PC-9 (cell line): ENCODE measurements at regions not wholly inside any gene's neighbourhood (a gene's known extent, or its start where the extent isn't known, plus 50 kb on each side); places are given as distances from the start of the nearest gene placed in this dataset.

Experiments
- BruUV-seq: library from RNA; stranded (reverse); fragments of 400-500 nt; replicated peaks from 2 replicates; lab custom pipeline; 2021; lab: Mats Ljungman, UMichigan
- CTCF ChIA-PET: fragments of 300-600 bp; sonication (Branson Sonifier 250); formaldehyde crosslinking; loops from one replicate; lab custom pipeline; 2022; ENCODE audit warnings: antibody characterized with exemption; lab: Charles Lee
- POLR2A ChIA-PET: fragments of 300-600 bp; sonication (Branson Sonifier 250); formaldehyde crosslinking; loops from one replicate; lab custom pipeline; 2022; ENCODE audit warnings: antibody characterized with exemption; ENCODE audit not compliant: unreplicated experiment; lab: Charles Lee
- DNase-seq, 2 experiments: peaks; one replicate each; pipeline versions ENCODE4 v3.0.0 to v3.0.0-alpha.2; 2015 to 2022; ENCODE audit warnings: mixed read lengths in 1 of 2
- H2AFZ ChIP-seq: fragments of 200-600 bp; sonication (generic); 2 replicates; pipeline ENCODE4 v1.8.1; 2017; ENCODE audit warnings: antibody characterized with exemption
- H3F3A ChIP-seq: fragments of 200-600 bp; sonication (generic); 2 replicates; pipeline ENCODE4 v1.8.1; 2017; ENCODE audit warnings: antibody characterized with exemption, mild to moderate bottlenecking, low read depth; ENCODE audit not compliant: insufficient read depth
- H3K27ac ChIP-seq: fragments of 200-600 bp; sonication (generic); 2 replicates; pipeline ENCODE4 v1.6.1; 2016; ENCODE audit warnings: mixed run types
- H3K27me3 ChIP-seq: fragments of 200-600 bp; sonication (generic); 2 replicates; pipeline ENCODE4 v1.6.1; 2016; ENCODE audit warnings: low read depth, mixed run types; ENCODE audit not compliant: insufficient read depth
- H3K36me3 ChIP-seq: fragments of 200-600 bp; sonication (generic); 2 replicates; pipeline ENCODE4 v1.6.1; 2016; ENCODE audit warnings: low read depth, mixed run types
- H3K4me1 ChIP-seq: fragments of 200-600 bp; sonication (generic); replicated peaks from 2 replicates; pipeline ENCODE4 v1.6.1; 2016; ENCODE audit warnings: mixed run types; ENCODE audit not compliant: insufficient read depth
- H3K4me2 ChIP-seq: fragments of 200-600 bp; sonication (generic); 2 replicates; pipeline ENCODE4 v1.6.1; 2017; ENCODE audit warnings: mixed run types
- H3K4me3 ChIP-seq: fragments of 200-600 bp; sonication (generic); 2 replicates; pipeline ENCODE4 v1.6.1; 2016; ENCODE audit warnings: mixed run types
- H3K79me2 ChIP-seq: fragments of 200-600 bp; sonication (generic); 2 replicates; pipeline ENCODE4 v1.6.1; 2017; ENCODE audit warnings: low read depth, mixed run types
- H3K9me2 ChIP-seq: fragments of 200-600 bp; sonication (generic); 2 replicates; pipeline ENCODE4 v1.8.1; 2017; ENCODE audit warnings: mild to moderate bottlenecking; ENCODE audit not compliant: insufficient read depth
- H3K9me3 ChIP-seq: fragments of 200-600 bp; sonication (generic); 2 replicates; pipeline ENCODE4 v1.8.1; 2016; ENCODE audit warnings: low read depth; ENCODE audit not compliant: insufficient read depth
- H4K20me1 ChIP-seq: fragments of 200-600 bp; sonication (generic); 2 replicates; pipeline ENCODE4 v1.8.1; 2017; ENCODE audit not compliant: insufficient read depth
- EZH2 ChIP-seq: fragments of 200-600 bp; sonication (generic); IDR thresholded peaks from 2 replicates; pipeline ENCODE4 v1.8.0; 2017; ENCODE audit warnings: antibody characterized with exemption, low read depth
- intact Hi-C: fragments of 100-400 bp; cut with micrococcal nuclease; formaldehyde crosslinking; loops from one replicate; pipeline ENCODE4 v1.10.0; 2022; ENCODE audit not compliant: unreplicated experiment
- TF ChIP-seq, protein P1 (sequence below): fragments of 200-600 bp; sonication (generic); conservative IDR thresholded peaks from 2 replicates; pipeline ENCODE4 v1.6.1; 2017; ENCODE audit warnings: mixed run types, antibody characterized with exemption, mild to moderate bottlenecking, moderate library complexity

DNA sequence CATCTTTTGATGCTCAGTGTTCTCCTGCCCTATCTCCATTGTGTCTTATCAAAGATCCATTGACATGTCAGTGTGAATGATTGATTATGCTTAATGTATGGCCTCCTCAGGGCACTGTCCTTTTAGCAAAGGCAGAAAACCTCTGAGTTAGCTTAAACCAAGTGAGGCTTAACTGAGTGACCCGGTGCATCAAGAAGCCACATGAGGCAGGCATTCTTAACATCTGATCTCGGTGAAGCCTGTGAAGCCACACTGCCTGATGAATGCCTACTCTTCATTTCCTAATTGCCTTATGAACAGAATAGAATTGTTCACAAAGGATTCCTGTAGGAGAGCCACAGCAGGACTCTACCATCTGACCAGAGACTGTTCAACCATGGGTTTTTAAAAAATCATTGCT, 168.1 kb upstream of the SOX21 start:
- ChIA-PET POLR2A (no interaction called here), CTCF (no interaction called here)
- Histone ChIP-seq H3K9me3 (no peaks in the 10 kb centered on the region), H3K27me3 (peaks cover 33% of the 10 kb centered on the region), H3F3A (no peaks in the 10 kb centered on the region), H3K79me2 (no peaks in the 10 kb centered on the region), H2AFZ (no peak overlapping the region), H3K4me2 (no peak overlapping the region), H3K4me1 (no peaks in the 10 kb centered on the region), H3K36me3 (no peaks in the 10 kb centered on the region), H3K9me2 (no peaks in the 10 kb centered on the region), H3K4me3 (no peak overlapping the region), H4K20me1 (no peaks in the 10 kb centered on the region), H3K27ac (no peak overlapping the region)
- BruUV-seq, result no TSS peak
- TF ChIP-seq, protein P1, sequence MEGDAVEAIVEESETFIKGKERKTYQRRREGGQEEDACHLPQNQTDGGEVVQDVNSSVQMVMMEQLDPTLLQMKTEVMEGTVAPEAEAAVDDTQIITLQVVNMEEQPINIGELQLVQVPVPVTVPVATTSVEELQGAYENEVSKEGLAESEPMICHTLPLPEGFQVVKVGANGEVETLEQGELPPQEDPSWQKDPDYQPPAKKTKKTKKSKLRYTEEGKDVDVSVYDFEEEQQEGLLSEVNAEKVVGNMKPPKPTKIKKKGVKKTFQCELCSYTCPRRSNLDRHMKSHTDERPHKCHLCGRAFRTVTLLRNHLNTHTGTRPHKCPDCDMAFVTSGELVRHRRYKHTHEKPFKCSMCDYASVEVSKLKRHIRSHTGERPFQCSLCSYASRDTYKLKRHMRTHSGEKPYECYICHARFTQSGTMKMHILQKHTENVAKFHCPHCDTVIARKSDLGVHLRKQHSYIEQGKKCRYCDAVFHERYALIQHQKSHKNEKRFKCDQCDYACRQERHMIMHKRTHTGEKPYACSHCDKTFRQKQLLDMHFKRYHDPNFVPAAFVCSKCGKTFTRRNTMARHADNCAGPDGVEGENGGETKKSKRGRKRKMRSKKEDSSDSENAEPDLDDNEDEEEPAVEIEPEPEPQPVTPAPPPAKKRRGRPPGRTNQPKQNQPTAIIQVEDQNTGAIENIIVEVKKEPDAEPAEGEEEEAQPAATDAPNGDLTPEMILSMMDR, result no peak
- TF ChIP-seq EZH2, result no peak
- DNase-seq, result no peak
- intact Hi-C loops, result no loop called here

DNA sequence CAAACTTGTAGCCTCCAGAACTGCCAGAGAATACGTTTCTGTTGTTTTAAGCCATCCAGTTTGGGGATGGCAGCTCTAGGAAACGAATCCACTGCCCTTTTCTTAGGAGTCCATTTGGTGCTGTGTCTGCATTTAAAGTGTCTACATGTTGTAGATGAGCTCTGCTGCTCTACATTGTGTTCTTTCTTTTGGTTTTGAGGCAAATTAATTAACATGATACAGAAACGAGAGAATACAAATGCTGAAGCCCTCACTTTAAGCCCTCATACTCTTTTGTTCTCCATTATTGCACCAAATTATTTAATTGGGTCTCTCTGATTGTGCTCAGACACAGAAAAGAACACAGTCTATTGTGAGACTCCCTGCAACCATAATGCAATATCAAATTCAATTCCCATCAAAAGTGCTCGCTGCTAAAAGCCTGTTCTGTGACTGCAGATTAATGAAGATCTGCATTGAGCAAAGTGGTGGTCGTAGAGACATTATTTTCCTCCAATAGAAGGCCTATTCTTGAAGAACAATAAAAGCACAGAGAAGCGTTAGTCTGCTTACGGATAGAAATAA, 166.3 kb upstream of the SOX21 start:
- Histone ChIP-seq H3K9me3 (no peaks in the 10 kb centered on the region), H4K20me1 (no peaks in the 10 kb centered on the region), H3K27me3 (peaks cover 21% of the 10 kb centered on the region), H3K79me2 (no peaks in the 10 kb centered on the region), H3F3A (no peaks in the 10 kb centered on the region), H3K4me3 (no peak overlapping the region), H3K4me2 (no peak overlapping the region), H3K27ac (no peak overlapping the region), H3K4me1 (no peaks in the 10 kb centered on the region), H2AFZ (no peak overlapping the region), H3K36me3 (no peaks in the 10 kb centered on the region), H3K9me2 (no peaks in the 10 kb centered on the region)
- BruUV-seq, result no TSS peak
- TF ChIP-seq, protein P1, result no peak
- TF ChIP-seq EZH2, result no peak
- DNase-seq, result no peak
- CTCF ChIA-PET, result no interaction called here
- intact Hi-C loops, result no loop called here
- POLR2A ChIA-PET, result no interaction called here

DNA sequence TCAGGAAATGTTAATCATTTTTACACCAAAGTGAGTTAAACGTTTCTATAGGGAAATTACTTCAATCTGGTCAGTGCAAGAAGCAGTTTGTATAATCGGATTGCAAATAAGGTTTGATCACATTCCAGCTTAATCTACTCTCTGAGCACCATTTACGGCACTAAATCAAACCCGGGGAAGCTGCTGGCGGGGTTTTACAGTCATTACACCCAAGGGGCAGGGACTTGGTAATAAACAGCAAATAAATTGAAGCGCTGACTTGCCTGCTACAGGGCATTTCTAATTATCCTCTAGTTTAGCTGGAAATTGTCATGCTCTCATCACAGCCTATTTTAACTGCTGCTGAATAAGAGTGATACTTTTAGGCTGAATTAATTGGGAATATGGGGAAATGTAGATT, 152.1 kb upstream of the SOX21 start:
- Histone ChIP-seq H3K27ac (no peak overlapping the region), H3K4me1 (no peaks in the 10 kb centered on the region), H3F3A (no peaks in the 10 kb centered on the region), H3K27me3 (peaks cover 82% of the 10 kb centered on the region), H3K79me2 (no peaks in the 10 kb centered on the region), H4K20me1 (no peaks in the 10 kb centered on the region), H3K36me3 (no peaks in the 10 kb centered on the region), H3K9me2 (no peaks in the 10 kb centered on the region), H3K4me3 (no peak overlapping the region), H2AFZ (no peak overlapping the region), H3K9me3 (no peaks in the 10 kb centered on the region), H3K4me2 (no peak overlapping the region)
- no peak for TF ChIP-seq EZH2
- TF ChIP-seq, protein P1, result no peak
- ChIA-PET POLR2A (no interaction called here), CTCF (no interaction called here)
- DNase-seq, result no peak
- BruUV-seq, result no TSS peak
- intact Hi-C loops, result no loop called here
